ENCODE measurements at regions not wholly inside any gene's neighbourhood (a gene's known extent, or its start where the extent isn't known, plus 50 kb on each side); places are given as distances from the start of the nearest gene placed in this dataset.
"Not testable (repeated sequence)": the region's sequence is repeated elsewhere in the genome, so short reads cannot be mapped to it uniquely, and the experiment has no call there.

DNA sequence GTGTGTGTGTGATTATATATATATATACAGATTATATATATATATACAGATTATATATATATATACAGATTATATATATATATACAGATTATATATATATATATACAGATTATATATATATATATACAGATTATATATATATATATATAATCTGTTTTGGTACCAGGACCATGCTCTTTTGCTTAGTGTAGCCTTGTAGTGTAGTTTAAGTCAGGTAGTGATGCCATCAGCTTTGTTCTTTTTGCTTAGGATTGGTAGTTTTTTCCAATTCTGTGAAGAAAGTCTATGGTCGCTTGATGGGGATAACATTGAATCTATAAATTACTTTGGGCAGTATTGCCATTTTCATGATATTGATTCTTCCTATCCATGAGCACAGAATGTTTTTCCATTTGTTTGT lies 318.5 kb upstream of the SETBP1 start:
- not testable (repeated sequence) for DNase-seq

DNA sequence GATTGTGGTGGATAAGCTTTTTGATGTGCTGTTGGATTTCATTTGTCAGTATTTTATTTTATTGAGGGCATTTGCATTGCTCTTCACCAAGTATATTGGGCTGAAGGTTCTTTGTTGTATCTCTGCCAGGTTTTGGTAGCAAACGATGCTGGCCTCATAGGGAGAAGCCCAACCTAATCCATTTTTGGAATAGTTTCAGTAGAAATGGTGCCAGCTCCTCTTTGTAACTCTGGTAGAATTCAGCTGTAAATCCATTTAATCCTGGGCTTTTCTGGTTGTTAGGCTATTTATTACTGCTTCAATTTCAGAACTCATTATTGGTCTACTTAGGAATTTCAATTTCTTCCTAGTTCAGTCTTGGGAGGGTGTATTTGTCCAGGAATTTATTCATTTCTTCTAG lies 309.8 kb upstream of the SETBP1 start:
- no peak for DNase-seq

DNA sequence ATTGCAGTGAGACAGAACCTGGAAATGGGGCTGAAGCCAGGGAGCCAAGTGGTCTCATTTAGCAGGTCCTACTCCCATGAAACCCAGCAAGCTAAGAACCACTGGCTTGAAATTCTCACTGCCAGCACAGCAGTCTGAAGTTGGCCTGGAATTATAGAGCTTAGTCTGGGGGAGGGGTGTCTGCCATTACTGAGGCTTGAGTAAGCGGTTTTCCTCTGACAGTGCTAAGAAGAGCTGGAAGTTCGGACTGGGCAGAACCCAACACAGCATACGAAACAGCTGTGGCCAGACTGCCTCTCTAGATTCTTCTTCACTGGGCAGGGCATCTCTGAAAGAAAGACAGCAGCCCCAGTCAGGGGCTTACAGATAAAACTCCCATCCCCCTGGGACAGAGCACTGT lies 305.7 kb upstream of the SETBP1 start:
- no peak for DNase-seq

- no peak for DNase-seq
Measured at GRCh38 chr18:44386401-44386800, 294.3 kb upstream of the SETBP1 start.

DNA sequence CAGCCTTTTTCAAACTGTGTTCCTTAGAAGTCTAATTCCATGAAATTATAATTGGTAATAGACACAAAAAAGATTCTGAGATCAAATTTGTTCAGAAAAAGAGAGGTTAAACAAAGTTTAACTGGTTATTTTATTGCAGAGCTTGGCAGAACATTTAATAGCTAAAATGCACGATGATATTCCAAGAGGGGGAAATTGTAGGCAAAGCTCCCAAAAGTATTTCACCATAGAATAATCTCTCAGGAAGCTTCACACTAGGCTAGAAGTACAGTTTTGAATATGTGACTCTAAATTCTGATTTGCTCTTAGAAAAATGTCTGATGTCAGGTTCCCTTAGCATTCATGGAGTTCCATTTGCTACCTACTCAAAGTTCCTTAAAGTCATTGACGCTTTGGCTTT lies 292.4 kb upstream of the SETBP1 start:
- DNase-seq, result no peak

GRCh38 chr18:44392933-44393332 lies 287.8 kb upstream of the SETBP1 start:
- no peak for DNase-seq

DNA sequence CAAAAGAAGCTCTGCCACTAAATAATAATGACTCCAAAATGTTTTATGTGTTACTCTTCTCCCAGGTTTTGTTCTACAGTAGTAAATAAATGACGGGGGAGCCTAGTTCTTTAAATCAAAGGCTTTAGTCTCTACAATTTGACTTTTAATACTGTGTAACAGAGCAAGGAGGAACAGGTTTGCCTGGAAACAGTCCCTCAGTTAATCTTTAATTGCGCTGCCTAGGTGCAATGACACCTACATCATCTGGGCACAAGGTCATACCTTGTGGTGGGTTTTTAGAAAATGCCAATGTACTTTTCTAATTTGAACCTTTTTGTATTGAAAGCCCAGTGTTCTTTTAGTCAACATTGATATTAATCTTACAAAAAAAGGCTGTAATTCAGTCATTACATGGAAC lies 287.3 kb upstream of the SETBP1 start:
- DNase-seq, result no peak

GRCh38 chr18:44396550-44396949 lies 284.1 kb upstream of the SETBP1 start:
- no peak for DNase-seq

- no peak for DNase-seq
Measured at GRCh38 chr18:44409071-44409470, 271.6 kb upstream of the SETBP1 start.

DNA sequence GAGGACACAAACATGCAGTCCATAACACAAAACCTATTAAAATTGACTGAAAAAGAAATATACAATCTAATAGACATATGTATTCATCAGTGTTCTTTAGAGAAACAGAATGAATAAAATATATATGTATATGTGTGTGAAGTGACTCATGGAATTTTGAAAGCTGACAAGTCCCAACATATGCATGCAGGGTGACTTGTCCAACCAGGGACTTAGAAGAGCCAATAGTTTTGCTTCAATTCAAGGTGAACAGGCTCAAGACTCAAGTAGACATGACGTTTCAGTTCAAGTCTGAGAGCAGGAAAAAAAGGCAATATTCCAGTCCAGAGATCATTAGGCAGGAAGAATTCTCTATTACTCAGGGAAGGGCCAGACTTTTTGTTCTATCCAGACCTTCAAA lies 271.2 kb upstream of the SETBP1 start:
- DNase-seq, result no peak

DNA sequence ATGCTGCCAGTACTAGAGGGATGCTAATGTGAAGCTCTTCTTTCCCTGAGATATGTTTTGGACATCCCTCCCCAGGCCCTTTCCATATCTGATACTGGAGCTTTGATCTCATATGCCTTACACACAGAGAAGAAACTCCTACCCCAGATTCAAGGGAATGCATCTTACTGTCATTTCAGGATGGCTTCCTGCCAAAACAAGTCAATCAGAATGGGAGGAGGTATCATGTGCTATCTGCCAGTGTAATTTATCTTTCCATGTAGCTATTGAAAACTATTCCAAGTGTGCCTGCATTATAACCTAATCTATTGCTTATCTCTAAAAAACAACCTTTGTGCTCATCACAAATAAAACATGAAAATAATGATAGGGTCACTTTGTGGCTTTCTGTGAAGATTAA lies 269.9 kb upstream of the SETBP1 start:
- DNase-seq, result no peak

GRCh38 chr18:44411262-44411905 lies 269.3 kb upstream of the SETBP1 start:
- DNase-seq, result no peak

- no peak for DNase-seq
Measured at GRCh38 chr18:44411976-44412375, 268.7 kb upstream of the SETBP1 start.

GRCh38 chr18:44423814-44424644 lies 256.7 kb upstream of the SETBP1 start:
- no peak for DNase-seq

GRCh38 chr18:44424645-44425035 lies 256.0 kb upstream of the SETBP1 start:
- DNase-seq, result no peak

DNA sequence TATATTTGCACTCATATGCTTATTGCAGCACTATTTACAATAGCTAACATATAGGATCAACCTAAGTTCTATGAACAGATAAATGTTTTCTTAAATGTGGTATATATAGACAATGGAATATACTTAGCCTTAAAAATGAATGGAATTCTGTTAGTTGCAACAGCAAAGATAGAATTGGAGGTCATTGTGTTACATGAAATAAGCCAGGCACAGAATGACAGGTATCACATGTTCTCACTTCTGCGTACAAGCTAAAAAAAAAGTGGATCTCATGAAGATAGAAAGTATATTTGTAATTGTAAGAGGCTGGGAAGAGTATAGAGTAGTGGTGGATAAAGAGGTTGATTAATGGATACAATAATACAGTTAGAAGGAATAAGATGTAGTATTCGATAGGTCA lies 255.5 kb upstream of the SETBP1 start:
- DNase-seq, result no peak

- DNase-seq, result no peak
Measured at GRCh38 chr18:44437603-44438002, 243.1 kb upstream of the SETBP1 start.

DNA sequence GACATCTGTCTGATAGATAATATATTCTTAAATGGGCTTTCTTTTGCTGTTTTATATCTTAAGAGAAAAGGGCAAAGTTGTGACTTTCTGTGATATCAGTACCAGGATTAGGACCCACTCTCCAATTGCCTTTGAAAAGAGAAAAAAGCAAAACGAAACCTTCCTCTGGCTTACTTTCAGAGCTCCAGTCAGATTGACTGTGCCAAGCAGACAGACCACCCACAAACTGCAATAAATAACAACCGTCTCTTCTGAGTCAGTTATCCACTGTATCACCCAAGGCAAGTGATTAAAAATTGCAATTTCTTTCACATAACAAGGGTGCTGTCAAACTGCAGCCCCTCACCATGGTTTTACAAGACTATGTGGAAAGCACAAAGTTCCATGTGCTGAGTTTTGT lies 230.5 kb upstream of the SETBP1 start:
- DNase-seq, result no peak

DNA sequence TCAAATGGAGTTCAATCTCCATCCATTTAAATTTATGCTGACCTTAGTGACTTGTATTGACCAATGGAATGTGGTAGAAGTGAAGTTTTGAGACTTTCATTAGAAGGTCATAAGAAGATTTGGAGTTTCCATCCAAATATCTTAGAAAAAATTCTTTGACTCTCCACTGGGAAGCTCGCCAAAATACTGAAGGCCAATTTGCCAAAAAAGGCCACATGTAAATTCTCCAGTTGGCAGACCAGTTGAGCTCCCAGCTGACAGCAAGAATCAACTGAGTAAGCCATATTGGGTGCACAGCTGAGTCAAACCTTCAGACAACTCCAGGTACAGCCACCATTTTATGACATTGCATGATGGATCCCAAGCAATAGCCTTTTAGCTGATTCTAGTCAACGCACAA lies 228.3 kb upstream of the SETBP1 start:
- DNase-seq, result no peak

DNA sequence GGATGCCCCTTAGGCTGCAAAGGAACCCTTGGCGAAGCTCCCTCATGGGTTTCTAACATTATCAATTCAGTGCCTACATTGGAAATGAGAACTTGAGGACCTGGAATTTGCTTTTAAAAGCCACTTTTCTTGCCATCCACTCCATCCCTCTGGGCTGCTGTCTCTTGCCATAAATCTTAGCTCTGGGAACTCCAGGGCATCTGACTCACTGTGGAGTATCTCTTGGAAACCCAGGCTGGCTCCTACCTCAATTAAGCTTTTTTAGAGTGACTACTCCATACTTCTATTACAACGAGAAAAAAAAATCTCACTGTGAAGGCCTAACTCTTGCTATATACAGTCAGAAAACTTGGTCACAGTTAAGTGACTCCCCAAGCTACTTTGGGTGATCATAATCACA lies 227.2 kb upstream of the SETBP1 start:
- DNase-seq, result no peak

- no peak for DNase-seq
Measured at GRCh38 chr18:44458777-44459176, 221.9 kb upstream of the SETBP1 start.

DNA sequence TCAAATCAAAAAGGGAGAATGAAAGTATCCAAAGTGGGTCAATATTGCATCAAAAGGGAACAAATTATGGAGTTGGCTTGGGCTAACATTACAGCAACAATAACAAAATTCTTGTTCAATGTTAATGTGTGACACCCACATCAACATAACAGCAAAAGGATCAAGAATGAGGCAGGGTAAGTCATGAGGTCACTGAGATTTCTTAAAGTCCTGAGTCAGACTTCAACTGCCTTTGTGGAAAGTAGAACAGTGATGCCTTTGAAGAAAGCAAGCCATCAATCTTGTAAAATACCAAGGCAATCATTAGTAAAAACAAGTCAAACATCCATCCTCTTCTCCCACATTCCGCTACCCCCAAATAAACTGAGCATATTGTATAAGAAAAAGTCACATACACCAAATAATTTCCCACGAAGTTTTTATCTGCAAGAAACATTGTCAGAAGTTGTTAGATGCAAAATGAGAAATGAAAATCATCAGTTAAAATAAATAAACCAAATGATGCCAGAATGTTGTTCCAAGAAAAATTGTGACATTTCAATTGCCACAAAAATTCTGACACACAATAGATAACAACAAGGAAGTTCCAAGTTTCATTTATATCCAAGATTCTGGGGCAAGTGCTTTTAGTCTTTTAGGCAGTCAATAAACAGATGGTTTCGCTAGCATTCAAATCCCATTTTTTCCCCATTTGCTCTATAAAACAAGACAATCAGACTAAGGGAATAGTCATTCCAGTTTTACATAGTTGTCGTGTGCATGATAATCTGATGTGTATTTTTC lies 216.1 kb upstream of the SETBP1 start:
- no peak for DNase-seq

GRCh38 chr18:44465381-44465841 lies 215.3 kb upstream of the SETBP1 start:
- DNase-seq, result no peak

DNA sequence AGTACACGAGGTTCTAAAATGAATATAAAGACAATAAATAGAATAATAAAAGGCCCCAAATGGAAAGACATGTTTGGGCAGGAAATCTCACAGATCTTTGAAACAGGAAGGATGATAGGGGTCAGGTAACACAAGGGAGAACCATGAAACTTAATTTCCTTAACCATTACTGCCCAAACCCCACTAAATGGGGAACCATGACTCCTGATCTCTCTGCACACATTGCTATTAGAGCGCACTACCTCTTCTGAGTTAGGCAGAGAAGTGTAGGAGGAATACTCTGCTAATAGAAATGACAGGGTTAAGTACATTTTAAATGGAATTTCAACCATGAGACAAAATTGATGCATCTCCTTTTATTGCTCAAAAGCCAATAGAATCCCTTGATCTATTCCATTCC lies 213.7 kb upstream of the SETBP1 start:
- DNase-seq, result no peak
